ENCODE measurements at regions not wholly inside any gene's neighbourhood (a gene's known extent, or its start where the extent isn't known, plus 50 kb on each side); places are given as distances from the start of the nearest gene placed in this dataset.

DNA sequence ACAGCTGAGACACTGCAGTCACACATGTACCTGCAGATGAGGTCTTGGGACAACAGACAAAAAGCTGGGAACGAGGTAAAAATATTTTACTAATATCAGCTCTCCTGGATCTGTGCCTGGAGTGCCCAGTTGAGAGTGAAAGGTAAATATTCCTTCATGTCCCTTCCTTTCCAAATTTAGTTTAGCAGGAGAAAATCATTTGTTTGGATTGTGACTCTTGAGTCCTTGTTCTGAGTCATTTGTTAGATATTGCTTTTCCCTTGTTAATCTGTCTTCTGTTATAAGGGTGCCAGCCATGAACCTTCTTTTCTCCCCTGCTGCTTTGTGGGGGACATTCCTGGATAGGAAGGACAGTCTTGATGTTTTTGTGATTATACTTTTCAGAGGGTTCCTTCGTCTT, 329.2 kb downstream of the DSC3 start:
- no TSS peak for BruUV-seq (replicated peaks)
- Histone ChIP-seq H3K27ac (ENCODE audit: control insufficient read depth, insufficient read depth) (no peak overlapping the region), H3K4me1 (ENCODE audit: control insufficient read depth, insufficient read depth, low read length) (no peaks in the 10 kb centered on the region), H3K4me2 (ENCODE audit: control insufficient read depth, insufficient read depth) (no peak overlapping the region), H3K9ac (ENCODE audit: control insufficient read depth, insufficient read depth, low read length) (no peak overlapping the region), H2AFZ (ENCODE audit: control insufficient read depth, low read depth, low read length) (no peak overlapping the region), H3K36me3 (ENCODE audit: control insufficient read depth in 2 of 2, insufficient read depth in 2 of 2, low read length in 1 of 2) (no peaks in the 10 kb centered on the region), H3K9me3 (replicated peaks; ENCODE audit: control insufficient read depth, insufficient read depth, low read length) (no peaks in the 10 kb centered on the region), H3K4me3 (no peak overlapping the region), H4K20me1 (ENCODE audit: control insufficient read depth, insufficient read depth) (no peaks in the 10 kb centered on the region), H3K27me3 (replicated peaks in 1 of 2; ENCODE audit: control insufficient read depth in 2 of 2, insufficient read depth in 2 of 2, low read length in 1 of 2) (no peaks in the 10 kb centered on the region), H3K79me2 (ENCODE audit: control insufficient read depth, insufficient read depth, low read length) (no peaks in the 10 kb centered on the region)
- ChIA-PET RAD21 (ENCODE audit: unreplicated experiment) (interaction anchor here (0.8 to 2.2 kb wide), 5 partner anchors 15 to 209 kb away, joined by 3 to 8 read pairs (median 6); no protein-coding TSS in a partner anchor), SMC1A (ENCODE audit: uncharacterized antibody, unreplicated experiment) (interaction anchor here (0.6 to 2.5 kb wide), 5 partner anchors 17 to 169 kb away, joined by 3 to 12 read pairs (median 3); no protein-coding TSS in a partner anchor), CTCF (no interaction called here), POLR2A (interaction anchor here (0.6 to 1.5 kb wide), 2 partner anchors 21 to 37 kb away, joined by 3 to 6 read pairs; no protein-coding TSS in a partner anchor)
- WGBS (ENCODE audit: insufficient coverage, insufficient replicate concordance, low lambda C conversion rate, missing lambda C conversion rate), result 0% methylated on average over 2 of the region's 2 CpGs
- no peak for ATAC-seq
- intact Hi-C loops (cut with micrococcal nuclease; ENCODE audit: unreplicated experiment) (no loop called here), in situ Hi-C loops (cut with MboI) (no loop called here)
- no peak for FAIRE-seq
- TF ChIP-seq YY1 (IDR thresholded peaks at IDR 0.05; ENCODE audit: low read depth, low read length) (no peak), POLR2AphosphoS2 (IDR thresholded peaks at IDR 0.05; ENCODE audit: low read depth, low read length) (no peak), NR2C2 (IDR thresholded peaks at IDR 0.05; ENCODE audit: borderline replicate concordance, control insufficient read depth, insufficient read length, low read depth) (no peak), EZH2 (IDR thresholded peaks at IDR 0.05; ENCODE audit: borderline replicate concordance, control insufficient read depth, low read depth, low read length) (no peak), MXI1 (IDR thresholded peaks at IDR 0.05; ENCODE audit: low read depth, low read length) (no peak), HDAC6 (IDR thresholded peaks at IDR 0.05; ENCODE audit: unreplicated experiment) (no peak), ZBTB11 (CRISPR knock-in tag; IDR thresholded peaks at IDR 0.05) (no peak), SIN3A (IDR thresholded peaks at IDR 0.05; ENCODE audit: low read depth, low read length) (no peak)
- TF ChIP-seq, protein P1, sequence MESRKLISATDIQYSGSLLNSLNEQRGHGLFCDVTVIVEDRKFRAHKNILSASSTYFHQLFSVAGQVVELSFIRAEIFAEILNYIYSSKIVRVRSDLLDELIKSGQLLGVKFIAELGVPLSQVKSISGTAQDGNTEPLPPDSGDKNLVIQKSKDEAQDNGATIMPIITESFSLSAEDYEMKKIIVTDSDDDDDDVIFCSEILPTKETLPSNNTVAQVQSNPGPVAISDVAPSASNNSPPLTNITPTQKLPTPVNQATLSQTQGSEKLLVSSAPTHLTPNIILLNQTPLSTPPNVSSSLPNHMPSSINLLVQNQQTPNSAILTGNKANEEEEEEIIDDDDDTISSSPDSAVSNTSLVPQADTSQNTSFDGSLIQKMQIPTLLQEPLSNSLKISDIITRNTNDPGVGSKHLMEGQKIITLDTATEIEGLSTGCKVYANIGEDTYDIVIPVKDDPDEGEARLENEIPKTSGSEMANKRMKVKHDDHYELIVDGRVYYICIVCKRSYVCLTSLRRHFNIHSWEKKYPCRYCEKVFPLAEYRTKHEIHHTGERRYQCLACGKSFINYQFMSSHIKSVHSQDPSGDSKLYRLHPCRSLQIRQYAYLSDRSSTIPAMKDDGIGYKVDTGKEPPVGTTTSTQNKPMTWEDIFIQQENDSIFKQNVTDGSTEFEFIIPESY (IDR thresholded peaks at IDR 0.05), result no peak
- TF ChIP-seq, protein P2, sequence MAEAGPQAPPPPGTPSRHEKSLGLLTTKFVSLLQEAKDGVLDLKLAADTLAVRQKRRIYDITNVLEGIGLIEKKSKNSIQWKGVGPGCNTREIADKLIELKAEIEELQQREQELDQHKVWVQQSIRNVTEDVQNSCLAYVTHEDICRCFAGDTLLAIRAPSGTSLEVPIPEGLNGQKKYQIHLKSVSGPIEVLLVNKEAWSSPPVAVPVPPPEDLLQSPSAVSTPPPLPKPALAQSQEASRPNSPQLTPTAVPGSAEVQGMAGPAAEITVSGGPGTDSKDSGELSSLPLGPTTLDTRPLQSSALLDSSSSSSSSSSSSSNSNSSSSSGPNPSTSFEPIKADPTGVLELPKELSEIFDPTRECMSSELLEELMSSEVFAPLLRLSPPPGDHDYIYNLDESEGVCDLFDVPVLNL (IDR thresholded peaks at IDR 0.05; ENCODE audit: low read depth, low read length), result no peak
- no peak for DNase-seq (ENCODE audit: low read depth, low spot score)
